Panc1 (cell line): ENCODE measurements at regions not wholly inside any gene's neighbourhood (a gene's known extent, or its start where the extent isn't known, plus 50 kb on each side); places are given as distances from the start of the nearest gene placed in this dataset.

Experiments used
- ATAC-seq: fragments of 200-7000 bp; cut with Tn5 transposase; 2 replicates; pipeline ENCODE4 v1.9.1; 2020; ENCODE audit warnings: mild to moderate bottlenecking, moderate library complexity
- BruUV-seq: library from RNA; stranded (reverse); fragments of 400-500 nt; replicated peaks from 2 replicates; lab custom pipeline; 2021; lab: Mats Ljungman, UMichigan
- CTCF ChIA-PET: fragments of 300-600 bp; sonication (Branson Sonifier 250); formaldehyde crosslinking; loops from one replicate; lab custom pipeline; 2022; ENCODE audit warnings: antibody characterized with exemption; lab: Charles Lee
- POLR2A ChIA-PET: fragments of 300-600 bp; sonication (Branson Sonifier 250); formaldehyde crosslinking; loops from one replicate; lab custom pipeline; 2022; ENCODE audit warnings: antibody characterized with exemption; lab: Charles Lee
- DNase-seq: peaks from one replicate; pipeline ENCODE4 v3.0.0-alpha.2; 2010; ENCODE audit warnings: low read depth, low spot score
- H3K27ac ChIP-seq: 2 replicates; pipeline ENCODE4 v1.5.1; 2011; ENCODE audit warnings: mild to moderate bottlenecking, low read length, inconsistent platforms
- H3K27me3 ChIP-seq: fragments of 200-500 bp; sonication (Bioruptor generic); 2 replicates; pipeline ENCODE4 v1.6.0; 2014; ENCODE audit warnings: low read length, inconsistent platforms; ENCODE audit not compliant: control insufficient read depth, insufficient read depth
- H3K36me3 ChIP-seq: fragments of 200-500 bp; sonication (Bioruptor generic); 2 replicates; pipeline ENCODE4 v1.5.1; 2014; ENCODE audit warnings: inconsistent platforms, mild to moderate bottlenecking, low read length, moderate library complexity; ENCODE audit not compliant: control insufficient read depth, insufficient read depth
- H3K4me1 ChIP-seq: 2 replicates; pipeline ENCODE4 v1.5.1; 2011; ENCODE audit warnings: inconsistent platforms, mild to moderate bottlenecking, low read length, moderate library complexity; ENCODE audit not compliant: control insufficient read depth, insufficient read depth
- H3K4me3 ChIP-seq, 2 experiments: 2 replicates each; pipeline ENCODE4 v1.5.1; 2011 to 2012; ENCODE audit warnings: low read depth in 2 of 2, low read length in 2 of 2, mild to moderate bottlenecking in 2 of 2, inconsistent platforms in 1 of 2, moderate library complexity in 1 of 2
- H3K9me3 ChIP-seq: fragments of 200-500 bp; sonication (Bioruptor generic); 2 replicates; pipeline ENCODE4 v1.5.1; 2014; ENCODE audit warnings: low read depth, mild to moderate bottlenecking, inconsistent platforms, low read length, moderate library complexity; ENCODE audit not compliant: control insufficient read depth, insufficient read depth
- CTCF ChIP-seq: fragments of 450-650 bp; IDR thresholded peaks from 2 replicates; pipeline ENCODE4 v1.5.1; 2017; ENCODE audit warnings: mild to moderate bottlenecking
- POLR2AphosphoS5 ChIP-seq: IDR thresholded peaks from 2 replicates; pipeline ENCODE4 v1.6.1; 2012; ENCODE audit warnings: mild to moderate bottlenecking, low read depth, low read length, moderate library complexity
- SIN3A ChIP-seq: IDR thresholded peaks from 2 replicates; pipeline ENCODE4 v1.6.1; 2012; ENCODE audit warnings: low read depth, mild to moderate bottlenecking, low read length, moderate library complexity, borderline replicate concordance; ENCODE audit not compliant: insufficient read depth
- TCF7L2 ChIP-seq: IDR thresholded peaks from 2 replicates; pipeline ENCODE4 v1.6.1; 2011; ENCODE audit warnings: mild to moderate bottlenecking, low read depth, low read length, inconsistent platforms
- in situ Hi-C: cut with HindIII; loops from 2 replicates; pipeline ENCODE4 v1.10.0; 2016; ENCODE audit warnings: low sequenced_read_pairs, low pct_unique_long_range_greater_than_20kb
- intact Hi-C: fragments of 100-400 bp; cut with micrococcal nuclease; formaldehyde crosslinking; loops from one replicate; pipeline ENCODE4 v1.10.0; 2022; ENCODE audit not compliant: unreplicated experiment
- TF ChIP-seq, protein P1 (sequence below), 2 experiments: IDR thresholded peaks; 2 replicates each; pipeline ENCODE4 v1.6.1; 2011 to 2012; ENCODE audit warnings: low read depth in 2 of 2, control low read depth in 1 of 2, low read length in 1 of 2, mild to moderate bottlenecking in 1 of 2, moderate library complexity in 1 of 2; ENCODE audit not compliant: insufficient read depth in 1 of 2

DNA sequence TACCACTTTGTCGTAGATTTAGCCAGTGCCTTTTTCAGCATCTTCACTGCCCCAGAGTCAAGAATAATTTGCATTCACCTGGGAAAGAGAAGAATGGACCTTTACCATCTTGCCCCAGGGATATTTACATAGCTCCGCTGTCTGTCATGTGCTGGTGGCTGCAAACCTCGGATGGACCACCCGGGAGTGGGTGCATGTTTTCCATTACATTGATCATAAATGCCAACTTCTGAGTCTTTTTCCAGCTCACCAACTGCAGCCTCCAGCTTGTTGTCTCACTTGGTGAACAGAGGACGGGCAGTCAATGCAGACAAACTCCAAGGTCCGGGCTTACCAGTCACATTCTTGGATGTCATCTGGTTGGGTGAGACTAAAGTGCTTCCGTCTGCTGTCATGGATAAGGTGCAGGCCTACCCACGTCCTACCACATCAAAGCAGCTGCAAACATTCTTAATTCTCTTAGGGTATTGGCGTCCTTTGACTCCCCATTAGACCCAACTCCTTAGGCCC lies 155.8 kb upstream of the APC start:
- BruUV-seq, result no TSS peak
- Histone ChIP-seq H3K9me3 (no peaks in the 10 kb centered on the region), H3K4me3 (no peak overlapping the region), H3K4me1 (no peaks in the 10 kb centered on the region), H3K27ac (no peak overlapping the region), H3K36me3 (no peaks in the 10 kb centered on the region), H3K27me3 (peaks cover 4% of the 10 kb centered on the region; the same call in 1 of the 2 replicates)
- ATAC-seq (no peak), DNase-seq (no peak)
- CTCF ChIA-PET, result no interaction called here
- POLR2A ChIA-PET, result no interaction called here
- intact Hi-C loops, result no loop called here
- TF ChIP-seq CTCF, result no peak
- TF ChIP-seq, protein P1, sequence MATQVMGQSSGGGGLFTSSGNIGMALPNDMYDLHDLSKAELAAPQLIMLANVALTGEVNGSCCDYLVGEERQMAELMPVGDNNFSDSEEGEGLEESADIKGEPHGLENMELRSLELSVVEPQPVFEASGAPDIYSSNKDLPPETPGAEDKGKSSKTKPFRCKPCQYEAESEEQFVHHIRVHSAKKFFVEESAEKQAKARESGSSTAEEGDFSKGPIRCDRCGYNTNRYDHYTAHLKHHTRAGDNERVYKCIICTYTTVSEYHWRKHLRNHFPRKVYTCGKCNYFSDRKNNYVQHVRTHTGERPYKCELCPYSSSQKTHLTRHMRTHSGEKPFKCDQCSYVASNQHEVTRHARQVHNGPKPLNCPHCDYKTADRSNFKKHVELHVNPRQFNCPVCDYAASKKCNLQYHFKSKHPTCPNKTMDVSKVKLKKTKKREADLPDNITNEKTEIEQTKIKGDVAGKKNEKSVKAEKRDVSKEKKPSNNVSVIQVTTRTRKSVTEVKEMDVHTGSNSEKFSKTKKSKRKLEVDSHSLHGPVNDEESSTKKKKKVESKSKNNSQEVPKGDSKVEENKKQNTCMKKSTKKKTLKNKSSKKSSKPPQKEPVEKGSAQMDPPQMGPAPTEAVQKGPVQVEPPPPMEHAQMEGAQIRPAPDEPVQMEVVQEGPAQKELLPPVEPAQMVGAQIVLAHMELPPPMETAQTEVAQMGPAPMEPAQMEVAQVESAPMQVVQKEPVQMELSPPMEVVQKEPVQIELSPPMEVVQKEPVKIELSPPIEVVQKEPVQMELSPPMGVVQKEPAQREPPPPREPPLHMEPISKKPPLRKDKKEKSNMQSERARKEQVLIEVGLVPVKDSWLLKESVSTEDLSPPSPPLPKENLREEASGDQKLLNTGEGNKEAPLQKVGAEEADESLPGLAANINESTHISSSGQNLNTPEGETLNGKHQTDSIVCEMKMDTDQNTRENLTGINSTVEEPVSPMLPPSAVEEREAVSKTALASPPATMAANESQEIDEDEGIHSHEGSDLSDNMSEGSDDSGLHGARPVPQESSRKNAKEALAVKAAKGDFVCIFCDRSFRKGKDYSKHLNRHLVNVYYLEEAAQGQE (IDR thresholded peaks at IDR 0.05; ENCODE audit: insufficient read depth in 1 of 2, low read depth in 2 of 2, low read length in 1 of 2), result no peak
- TF ChIP-seq TCF7L2, result no peak
- no peak for TF ChIP-seq SIN3A
- TF ChIP-seq POLR2AphosphoS5, result no peak
- in situ Hi-C loops, result no loop called here

GRCh38 chr5:112583166-112583565 lies 154.5 kb upstream of the APC start:
- intact Hi-C loops, result no loop called here
- CTCF ChIA-PET, result no interaction called here
- Histone ChIP-seq H3K27me3 (peaks cover 4% of the 10 kb centered on the region; the same call in 1 of the 2 replicates), H3K4me3 (no peak overlapping the region), H3K9me3 (no peaks in the 10 kb centered on the region), H3K36me3 (no peaks in the 10 kb centered on the region), H3K27ac (no peak overlapping the region), H3K4me1 (no peaks in the 10 kb centered on the region)
- DNase-seq (no peak), ATAC-seq (no peak)
- in situ Hi-C loops, result no loop called here
- TF ChIP-seq POLR2AphosphoS5, result no peak
- TF ChIP-seq, protein P1 (IDR thresholded peaks at IDR 0.05; ENCODE audit: insufficient read depth in 1 of 2, low read depth in 2 of 2, low read length in 1 of 2), result no peak
- TF ChIP-seq CTCF, result no peak
- no peak for TF ChIP-seq SIN3A
- TF ChIP-seq TCF7L2, result no peak
- POLR2A ChIA-PET, result no interaction called here
- no TSS peak for BruUV-seq
